GM10248 (cell line): ENCODE measurements at regions not wholly inside any gene's neighbourhood (a gene's known extent, or its start where the extent isn't known, plus 50 kb on each side); places are given as distances from the start of the nearest gene placed in this dataset.

Source experiments
- CTCF ChIA-PET: fragments of 300-600 bp; sonication (Branson Sonifier 250); formaldehyde crosslinking; extraction: SDS; loops from one replicate; lab custom pipeline; 2021; ENCODE audit warnings: antibody characterized with exemption; lab: Yijun Ruan, JAX
- POLR2A ChIA-PET: fragments of 350-650 bp; sonication (Branson Sonifier 250); formaldehyde crosslinking; extraction: SDS; loops from one replicate; lab custom pipeline; 2020; ENCODE audit warnings: antibody characterized with exemption; lab: Yijun Ruan, JAX
- DNase-seq: peaks from one replicate; pipeline ENCODE4 v3.0.0; 2012; ENCODE audit errors: extremely low spot score
- CTCF ChIP-seq: IDR thresholded peaks from 2 replicates; pipeline ENCODE4 v1.5.1; 2012; ENCODE audit warnings: mild to moderate bottlenecking, low read depth; ENCODE audit errors: extremely low read depth, missing control alignments, control extremely low read depth

- ChIA-PET CTCF (interaction anchor here (1.4 to 4.8 kb wide), 2 partner anchors 36 to 390 kb away, joined by 3 to 40 read pairs; no protein-coding TSS in a partner anchor), POLR2A (no interaction called here)
- no peak for DNase-seq
- TF ChIP-seq CTCF: no peak
Observed at GRCh38 chr10:123576706-123577105, 89.4 kb upstream of the GPR26 start.

GRCh38 chr10:123577921-123578461 lies 88.2 kb upstream of the GPR26 start:
- CTCF ChIA-PET: no interaction called here
- no peak for TF ChIP-seq CTCF
- DNase-seq: no peak
- POLR2A ChIA-PET: no interaction called here

DNA sequence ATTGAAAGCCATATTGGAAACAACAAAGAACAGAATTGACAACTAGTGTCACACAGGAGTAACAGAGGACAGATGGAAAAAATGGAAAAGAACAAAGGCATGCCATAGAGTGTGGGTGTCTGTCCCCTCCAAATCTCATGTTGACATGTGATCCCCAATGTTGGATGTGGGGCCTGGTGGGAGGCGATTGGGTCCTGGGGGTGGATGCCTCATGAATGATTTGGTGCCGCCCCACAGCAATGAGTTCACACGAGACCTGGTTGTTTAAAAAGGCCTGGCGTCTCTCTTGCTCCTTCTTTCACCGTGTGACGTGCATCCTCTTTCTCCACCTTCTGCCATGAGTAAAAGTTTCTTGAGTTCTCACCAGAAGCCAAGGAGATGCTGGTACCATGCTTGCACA lies 87.4 kb upstream of the GPR26 start:
- no peak for DNase-seq
- POLR2A ChIA-PET: no interaction called here
- TF ChIP-seq CTCF: no peak
- CTCF ChIA-PET: interaction anchor here (6.9 kb wide), 1 partner anchor 386 kb away, joined by 101 read pairs; no protein-coding TSS in a partner anchor

GRCh38 chr10:123579675-123580074 lies 86.5 kb upstream of the GPR26 start:
- ChIA-PET POLR2A (no interaction called here), CTCF (interaction anchor here (0.7 to 6.9 kb wide), 7 partner anchors 9 to 515 kb away, joined by 3 to 101 read pairs (median 3); no protein-coding TSS in a partner anchor)
- DNase-seq: no peak
- TF ChIP-seq CTCF: no peak

- TF ChIP-seq CTCF: no peak
- POLR2A ChIA-PET: no interaction called here
Observed at GRCh38 chr10:123580426-123580825, 85.7 kb upstream of the GPR26 start.

GRCh38 chr10:123581656-123582055 lies 84.5 kb upstream of the GPR26 start:
- no peak for TF ChIP-seq CTCF
- POLR2A ChIA-PET: no interaction called here
- CTCF ChIA-PET: interaction anchor here (0.9 to 6.9 kb wide), 12 partner anchors 8 to 816 kb away, joined by 3 to 101 read pairs (median 4); no protein-coding TSS in a partner anchor
- no peak for DNase-seq

More at GRCh38 chr10:123580426-123580825, 85.7 kb upstream of the GPR26 start:
- CTCF ChIA-PET: interaction anchor here (0.9 to 6.9 kb wide), 6 partner anchors 10 to 515 kb away, joined by 3 to 101 read pairs (median 3); no protein-coding TSS in a partner anchor
- no peak for DNase-seq
